ENCODE measurements at regions not wholly inside any gene's neighbourhood (a gene's known extent, or its start where the extent isn't known, plus 50 kb on each side); places are given as distances from the start of the nearest gene placed in this dataset.

DNA sequence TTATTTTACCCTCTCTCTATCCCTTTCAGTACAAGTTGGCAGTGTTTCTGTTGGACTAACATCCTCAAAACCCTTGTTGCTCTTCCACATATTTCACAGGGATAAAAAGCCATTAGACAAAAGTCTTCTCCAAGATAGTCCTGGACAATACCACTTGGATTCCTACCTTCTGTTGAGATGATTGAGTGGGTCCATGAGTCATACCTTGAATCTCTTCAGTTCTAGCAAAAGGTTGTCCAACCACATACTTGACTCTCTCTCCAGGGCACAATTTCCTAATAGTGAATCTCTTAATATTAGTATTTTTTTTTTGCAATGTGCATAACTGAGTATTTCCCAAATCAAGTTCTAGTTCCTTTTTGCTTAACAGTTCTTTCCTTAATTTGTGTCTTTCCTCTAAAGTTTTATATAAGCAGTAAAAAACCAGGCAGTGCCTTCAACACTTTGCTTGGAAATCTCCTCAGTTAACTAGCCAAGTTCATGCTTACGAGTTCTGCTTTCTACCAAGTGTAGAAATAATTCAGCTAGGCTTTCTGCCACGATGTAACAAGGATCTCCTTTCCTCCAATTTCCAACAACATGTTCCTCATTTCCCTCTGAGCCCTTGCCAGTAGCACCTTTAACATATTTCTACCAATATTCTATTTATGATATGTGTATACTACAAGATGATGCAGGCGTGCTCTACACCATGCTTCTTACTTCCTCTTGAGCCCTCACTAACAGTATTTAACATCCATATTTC lies 68.3 kb upstream of the NEO1 start:
- H3K27me3 ChIP-seq (ENCODE audit: control insufficient read depth in 2 of 2, insufficient read depth in 1 of 2, low read length in 1 of 2) = no peaks in the 10 kb centered on the region
- DNase-seq (ENCODE audit: low read depth in 6 of 9, low spot score in 9 of 9) = no peak
- no peaks in the 10 kb centered on the region for H3K4me1 ChIP-seq (ENCODE audit: control insufficient read depth in 2 of 2, insufficient read depth in 2 of 2, low read length in 2 of 2)
- WGBS = 84% methylated on average over 3 of the region's 3 CpGs
- no peaks in the 10 kb centered on the region for H3K36me3 ChIP-seq (ENCODE audit: control insufficient read depth in 2 of 2, insufficient read depth in 2 of 2, low read length in 1 of 2)
- no peak overlapping the region for H3K4me3 ChIP-seq (ENCODE audit: low read length in 2 of 2)
- H3K27ac ChIP-seq (ENCODE audit: low read depth in 1 of 2, low read length in 1 of 2) = no peak overlapping the region
- no peaks in the 10 kb centered on the region for H3K9me3 ChIP-seq (ENCODE audit: control insufficient read depth in 2 of 2, insufficient read depth in 1 of 2, low read length in 1 of 2)

DNA sequence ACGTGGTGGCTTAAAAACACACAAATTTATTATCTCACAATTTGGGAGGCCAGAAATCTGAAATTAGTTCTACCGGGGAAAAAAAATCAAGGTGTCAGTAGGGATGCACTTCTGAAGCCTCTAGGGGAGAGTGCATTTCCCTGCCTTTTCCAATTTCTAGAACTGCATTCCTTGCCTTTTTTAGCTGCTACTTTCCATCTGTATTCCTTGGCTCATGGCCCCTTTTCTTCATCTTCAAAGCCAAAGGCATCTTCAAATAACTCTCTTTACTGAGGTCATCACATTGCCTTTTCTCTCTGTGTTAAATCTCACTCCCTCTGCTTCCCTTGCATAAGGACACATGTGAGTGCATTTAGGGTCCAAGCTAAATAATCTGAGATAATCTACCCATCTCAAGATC lies 69.5 kb upstream of the NEO1 start:
- no peaks in the 10 kb centered on the region for H3K9me3 ChIP-seq (ENCODE audit: control insufficient read depth in 2 of 2, insufficient read depth in 1 of 2, low read length in 1 of 2)
- H3K27me3 ChIP-seq (ENCODE audit: control insufficient read depth in 2 of 2, insufficient read depth in 1 of 2, low read length in 1 of 2) = no peaks in the 10 kb centered on the region
- H3K4me3 ChIP-seq (ENCODE audit: low read length in 2 of 2) = no peak overlapping the region
- 90% methylated on average over 2 of the region's 2 CpGs for WGBS
- H3K4me1 ChIP-seq (ENCODE audit: control insufficient read depth in 2 of 2, insufficient read depth in 2 of 2, low read length in 2 of 2) = no peaks in the 10 kb centered on the region
- DNase-seq (ENCODE audit: low read depth in 6 of 9, low spot score in 9 of 9) = no peak
- no peaks in the 10 kb centered on the region for H3K36me3 ChIP-seq (ENCODE audit: control insufficient read depth in 2 of 2, insufficient read depth in 2 of 2, low read length in 1 of 2)
- H3K27ac ChIP-seq (ENCODE audit: low read depth in 1 of 2, low read length in 1 of 2) = no peak overlapping the region

GRCh38 chr15:72980661-72981060 lies 71.6 kb upstream of the NEO1 start:
- Histone ChIP-seq H3K36me3 (ENCODE audit: control insufficient read depth in 2 of 2, insufficient read depth in 2 of 2, low read length in 1 of 2) (no peaks in the 10 kb centered on the region), H3K27ac (ENCODE audit: low read depth in 1 of 2, low read length in 1 of 2) (no peak overlapping the region), H3K4me3 (ENCODE audit: low read length in 2 of 2) (no peak overlapping the region), H3K4me1 (ENCODE audit: control insufficient read depth in 2 of 2, insufficient read depth in 2 of 2, low read length in 2 of 2) (no peaks in the 10 kb centered on the region), H3K27me3 (ENCODE audit: control insufficient read depth in 2 of 2, insufficient read depth in 1 of 2, low read length in 1 of 2) (no peaks in the 10 kb centered on the region), H3K9me3 (ENCODE audit: control insufficient read depth in 2 of 2, insufficient read depth in 1 of 2, low read length in 1 of 2) (no peaks in the 10 kb centered on the region)
- WGBS = 96% methylated on average over 1 of the region's 1 CpG
- no peak for DNase-seq (ENCODE audit: low read depth in 6 of 9, low spot score in 9 of 9)

DNA sequence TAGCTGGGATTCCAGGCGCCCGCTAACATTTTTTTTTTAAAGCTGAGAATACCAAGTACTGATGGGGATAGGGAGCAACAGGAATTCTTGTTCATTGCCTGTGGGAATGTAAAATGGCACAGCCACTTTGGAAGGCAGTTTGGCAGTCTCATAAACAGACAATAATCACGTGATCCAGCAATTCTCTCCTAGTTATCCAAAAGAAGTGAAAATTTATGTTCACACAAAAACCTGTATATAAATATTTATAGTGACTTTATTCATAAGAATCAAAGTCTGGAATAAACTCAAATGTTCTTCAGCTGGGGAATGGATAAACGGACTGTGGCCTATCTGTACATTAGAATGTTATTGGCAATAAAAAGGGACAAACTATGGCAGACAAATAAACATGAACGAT lies 72.5 kb upstream of the NEO1 start:
- H3K4me1 ChIP-seq (ENCODE audit: control insufficient read depth in 2 of 2, insufficient read depth in 2 of 2, low read length in 2 of 2) = no peaks in the 10 kb centered on the region
- H3K36me3 ChIP-seq (ENCODE audit: control insufficient read depth in 2 of 2, insufficient read depth in 2 of 2, low read length in 1 of 2) = no peaks in the 10 kb centered on the region
- H3K27ac ChIP-seq (ENCODE audit: low read depth in 1 of 2, low read length in 1 of 2) = no peak overlapping the region
- H3K27me3 ChIP-seq (ENCODE audit: control insufficient read depth in 2 of 2, insufficient read depth in 1 of 2, low read length in 1 of 2) = no peaks in the 10 kb centered on the region
- H3K4me3 ChIP-seq (ENCODE audit: low read length in 2 of 2) = no peak overlapping the region
- DNase-seq (ENCODE audit: low read depth in 6 of 9, low spot score in 9 of 9) = no peak
- no peaks in the 10 kb centered on the region for H3K9me3 ChIP-seq (ENCODE audit: control insufficient read depth in 2 of 2, insufficient read depth in 1 of 2, low read length in 1 of 2)
- WGBS = 89% methylated on average over 5 of the region's 5 CpGs

- H3K27ac ChIP-seq (ENCODE audit: low read depth in 1 of 2, low read length in 1 of 2) = no peak overlapping the region
- H3K36me3 ChIP-seq (ENCODE audit: control insufficient read depth in 2 of 2, insufficient read depth in 2 of 2, low read length in 1 of 2) = no peaks in the 10 kb centered on the region
- H3K27me3 ChIP-seq (ENCODE audit: control insufficient read depth in 2 of 2, insufficient read depth in 1 of 2, low read length in 1 of 2) = no peaks in the 10 kb centered on the region
- no peak for DNase-seq (ENCODE audit: low read depth in 6 of 9, low spot score in 9 of 9)
- H3K4me1 ChIP-seq (ENCODE audit: control insufficient read depth in 2 of 2, insufficient read depth in 2 of 2, low read length in 2 of 2) = no peaks in the 10 kb centered on the region
- no peak overlapping the region for H3K4me3 ChIP-seq (ENCODE audit: low read length in 2 of 2)
- H3K9me3 ChIP-seq (ENCODE audit: control insufficient read depth in 2 of 2, insufficient read depth in 1 of 2, low read length in 1 of 2) = no peaks in the 10 kb centered on the region
- WGBS = 66% methylated on average over 5 of the region's 5 CpGs
Observed at GRCh38 chr15:72979308-72979707, 73.0 kb upstream of the NEO1 start.

- Histone ChIP-seq H3K4me3 (ENCODE audit: low read length in 2 of 2) (no peak overlapping the region), H3K9me3 (ENCODE audit: control insufficient read depth in 2 of 2, insufficient read depth in 1 of 2, low read length in 1 of 2) (no peaks in the 10 kb centered on the region), H3K36me3 (ENCODE audit: control insufficient read depth in 2 of 2, insufficient read depth in 2 of 2, low read length in 1 of 2) (no peaks in the 10 kb centered on the region), H3K27ac (ENCODE audit: low read depth in 1 of 2, low read length in 1 of 2) (no peak overlapping the region), H3K4me1 (ENCODE audit: control insufficient read depth in 2 of 2, insufficient read depth in 2 of 2, low read length in 2 of 2) (no peaks in the 10 kb centered on the region), H3K27me3 (ENCODE audit: control insufficient read depth in 2 of 2, insufficient read depth in 1 of 2, low read length in 1 of 2) (no peaks in the 10 kb centered on the region)
- 84% methylated on average over 5 of the region's 5 CpGs for WGBS
- no peak for DNase-seq (ENCODE audit: low read depth in 6 of 9, low spot score in 9 of 9)
Observed at GRCh38 chr15:72978223-72978622, 74.0 kb upstream of the NEO1 start.

DNA sequence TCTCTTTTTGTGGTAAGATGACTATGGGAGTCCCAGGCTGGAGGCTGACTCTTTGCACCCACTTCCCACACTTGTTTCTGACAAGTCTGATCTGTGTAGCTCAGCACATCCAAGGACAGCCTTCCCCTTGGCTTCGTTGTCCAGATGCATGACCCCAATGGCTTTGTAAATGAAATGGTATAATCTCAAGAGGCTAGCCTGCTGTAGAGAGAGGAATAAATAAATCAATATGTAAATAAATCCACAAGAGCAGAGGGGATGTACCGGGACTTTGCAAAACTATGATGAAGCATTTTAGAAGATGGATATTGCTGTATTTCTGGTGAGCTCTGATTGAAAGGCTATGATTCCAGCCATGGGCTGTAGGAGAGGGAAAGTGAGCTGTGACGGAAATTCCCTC lies 79.9 kb upstream of the NEO1 start:
- no peaks in the 10 kb centered on the region for H3K9me3 ChIP-seq (ENCODE audit: control insufficient read depth in 2 of 2, insufficient read depth in 1 of 2, low read length in 1 of 2)
- H3K27ac ChIP-seq (ENCODE audit: low read depth in 1 of 2, low read length in 1 of 2) = no peak overlapping the region
- no peak overlapping the region for H3K4me3 ChIP-seq (ENCODE audit: low read length in 2 of 2)
- no peak for DNase-seq (ENCODE audit: low read depth in 6 of 9, low spot score in 9 of 9)
- no peaks in the 10 kb centered on the region for H3K27me3 ChIP-seq (ENCODE audit: control insufficient read depth in 2 of 2, insufficient read depth in 1 of 2, low read length in 1 of 2)
- 93% methylated on average over 3 of the region's 3 CpGs for WGBS
- peaks cover 0 to 2% of the 10 kb centered on the region in 2 donors for H3K4me1 ChIP-seq (ENCODE audit: control insufficient read depth in 2 of 2, insufficient read depth in 2 of 2, low read length in 2 of 2)
- no peaks in the 10 kb centered on the region for H3K36me3 ChIP-seq (ENCODE audit: control insufficient read depth in 2 of 2, insufficient read depth in 2 of 2, low read length in 1 of 2)

DNA sequence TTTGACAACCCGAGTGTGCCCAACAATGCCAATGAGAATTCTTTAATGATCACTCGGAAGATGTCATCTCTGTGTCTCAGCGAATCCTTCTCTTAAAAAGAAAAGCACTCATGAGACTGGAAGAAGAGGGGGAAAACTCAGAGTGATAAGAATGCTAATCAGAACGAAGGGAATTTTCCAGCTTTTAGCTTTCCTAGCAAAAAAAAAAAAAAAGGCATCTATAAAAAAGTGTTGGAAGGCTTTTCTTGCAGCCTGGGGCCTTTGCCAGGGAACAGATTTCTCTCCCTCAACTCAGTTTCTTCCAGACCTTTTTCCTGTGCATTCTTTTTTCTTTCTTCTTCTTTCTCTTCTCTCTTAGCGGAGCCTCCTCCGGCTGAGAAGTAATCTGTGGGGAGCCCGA lies 80.5 kb upstream of the NEO1 start:
- no peak for DNase-seq (ENCODE audit: low read depth in 6 of 9, low spot score in 9 of 9)
- Histone ChIP-seq H3K27me3 (ENCODE audit: control insufficient read depth in 2 of 2, insufficient read depth in 1 of 2, low read length in 1 of 2) (no peaks in the 10 kb centered on the region), H3K4me1 (ENCODE audit: control insufficient read depth in 2 of 2, insufficient read depth in 2 of 2, low read length in 2 of 2) (peaks cover 0 to 2% of the 10 kb centered on the region in 2 donors), H3K27ac (ENCODE audit: low read depth in 1 of 2, low read length in 1 of 2) (peak overlapping the region in 1 of 2 donors; percentile 26), H3K36me3 (ENCODE audit: control insufficient read depth in 2 of 2, insufficient read depth in 2 of 2, low read length in 1 of 2) (no peaks in the 10 kb centered on the region), H3K4me3 (ENCODE audit: low read length in 2 of 2) (no peak overlapping the region), H3K9me3 (ENCODE audit: control insufficient read depth in 2 of 2, insufficient read depth in 1 of 2, low read length in 1 of 2) (no peaks in the 10 kb centered on the region)
- WGBS = 82% methylated on average over 7 of the region's 7 CpGs

GRCh38 chr15:72970933-72971760 lies 81.1 kb upstream of the NEO1 start:
- Histone ChIP-seq H3K9me3 (ENCODE audit: control insufficient read depth in 2 of 2, insufficient read depth in 1 of 2, low read length in 1 of 2) (no peaks in the 10 kb centered on the region), H3K27ac (ENCODE audit: low read depth in 1 of 2, low read length in 1 of 2) (peak overlapping the region in 1 of 2 donors; percentile 26)
- 51% methylated on average over 12 of the region's 12 CpGs for WGBS

More at GRCh38 chr15:72970933-72971760, 81.1 kb upstream of the NEO1 start:
- H3K27me3 ChIP-seq (ENCODE audit: control insufficient read depth in 2 of 2, insufficient read depth in 1 of 2, low read length in 1 of 2) = no peaks in the 10 kb centered on the region
- no peak for DNase-seq (ENCODE audit: low read depth in 6 of 9, low spot score in 9 of 9)
- peaks cover 0 to 2% of the 10 kb centered on the region in 2 donors for H3K4me1 ChIP-seq (ENCODE audit: control insufficient read depth in 2 of 2, insufficient read depth in 2 of 2, low read length in 2 of 2)
- no peaks in the 10 kb centered on the region for H3K36me3 ChIP-seq (ENCODE audit: control insufficient read depth in 2 of 2, insufficient read depth in 2 of 2, low read length in 1 of 2)
- no peak overlapping the region for H3K4me3 ChIP-seq (ENCODE audit: low read length in 2 of 2)

Measured in thymus (tissue), 11 donors.